ENCODE measurements at regions not wholly inside any gene's neighbourhood (a gene's known extent, or its start where the extent isn't known, plus 50 kb on each side); places are given as distances from the start of the nearest gene placed in this dataset.

GRCh38 chr11:115627071-115627470, 122.9 kb upstream of the CADM1 start:
- no peak overlapping the region for H3K27ac ChIP-seq
- intact Hi-C loops (cut with DNase I) = no loop called here
- H3K36me3 ChIP-seq = no peaks in the 10 kb centered on the region
- TF ChIP-seq POLR2AphosphoS5 (IDR thresholded peaks at IDR 0.05) (no peak), CTCF (IDR thresholded peaks at IDR 0.05) (no peak), EP300 (IDR thresholded peaks at IDR 0.05) (no peak), POLR2A (IDR thresholded peaks at IDR 0.05) (no peak)
- no peak overlapping the region for H3K4me3 ChIP-seq
- no peaks in the 10 kb centered on the region for H3K9me3 ChIP-seq
- 87 to 89% methylated on average over 3 of the region's 3 CpGs for WGBS, 2 donors
- peaks cover 0 to 16% (median 14%) of the 10 kb centered on the region in 4 donors for H3K4me1 ChIP-seq
- DNase-seq = no peak
- H3K27me3 ChIP-seq = no peaks in the 10 kb centered on the region

GRCh38 chr11:115626414-115626813, 122.2 kb upstream of the CADM1 start:
- TF ChIP-seq EP300 (IDR thresholded peaks at IDR 0.05) (no peak), CTCF (IDR thresholded peaks at IDR 0.05) (no peak), POLR2A (IDR thresholded peaks at IDR 0.05) (no peak), POLR2AphosphoS5 (IDR thresholded peaks at IDR 0.05) (no peak)
- H3K9me3 ChIP-seq = no peaks in the 10 kb centered on the region
- WGBS, 2 donors = 71 to 78% methylated on average over 2 of the region's 2 CpGs
- no peak for DNase-seq
- H3K27me3 ChIP-seq = no peaks in the 10 kb centered on the region
- no peak overlapping the region for H3K27ac ChIP-seq
- intact Hi-C loops (cut with DNase I) = no loop called here
- H3K4me1 ChIP-seq = peaks cover 0 to 20% (median 15%) of the 10 kb centered on the region in 4 donors
- no peaks in the 10 kb centered on the region for H3K36me3 ChIP-seq
- H3K4me3 ChIP-seq = no peak overlapping the region

GRCh38 chr11:115625502-115625901, 121.3 kb upstream of the CADM1 start:
- peaks cover 0 to 20% (median 15%) of the 10 kb centered on the region in 4 donors for H3K4me1 ChIP-seq

GRCh38 chr11:115624065-115624464, 119.8 kb upstream of the CADM1 start:
- Histone ChIP-seq H3K4me1 (peaks cover 0 to 20% (median 15%) of the 10 kb centered on the region in 4 donors), H3K27me3 (no peaks in the 10 kb centered on the region), H3K9me3 (no peaks in the 10 kb centered on the region), H3K27ac (no peak overlapping the region), H3K4me3 (no peak overlapping the region), H3K36me3 (no peaks in the 10 kb centered on the region)
- DNase-seq = no peak
- intact Hi-C loops (cut with DNase I) = loop anchor here (5.0 kb wide), 1 partner anchor 138 kb away; no protein-coding TSS in a partner anchor
- TF ChIP-seq POLR2AphosphoS5 (IDR thresholded peaks at IDR 0.05) = no peak
- no peak for TF ChIP-seq EP300 (IDR thresholded peaks at IDR 0.05)
- no peak for TF ChIP-seq CTCF (IDR thresholded peaks at IDR 0.05)
- TF ChIP-seq POLR2A (IDR thresholded peaks at IDR 0.05) = no peak
- 89 to 94% methylated on average over 7 of the region's 7 CpGs for WGBS, 2 donors

More at GRCh38 chr11:115625502-115625901, 121.3 kb upstream of the CADM1 start:
- Histone ChIP-seq H3K27ac (no peak overlapping the region), H3K27me3 (no peaks in the 10 kb centered on the region), H3K36me3 (no peaks in the 10 kb centered on the region), H3K4me3 (no peak overlapping the region), H3K9me3 (no peaks in the 10 kb centered on the region)
- TF ChIP-seq POLR2AphosphoS5 (IDR thresholded peaks at IDR 0.05) (no peak), POLR2A (IDR thresholded peaks at IDR 0.05) (no peak), EP300 (IDR thresholded peaks at IDR 0.05) (no peak), CTCF (IDR thresholded peaks at IDR 0.05) (no peak)
- intact Hi-C loops (cut with DNase I) = no loop called here
- WGBS, 2 donors = 76 to 80% methylated on average over 5 of the region's 5 CpGs
- DNase-seq = no peak

GRCh38 chr11:115623021-115623451, 118.8 kb upstream of the CADM1 start:
- Histone ChIP-seq H3K36me3 (no peaks in the 10 kb centered on the region), H3K27ac (peak overlapping the region in 3 of 4 donors; percentile 63 to 76 (median 70)), H3K4me1 (peaks cover 0 to 20% (median 15%) of the 10 kb centered on the region in 4 donors), H3K9me3 (no peaks in the 10 kb centered on the region), H3K27me3 (no peaks in the 10 kb centered on the region), H3K4me3 (no peak overlapping the region)
- intact Hi-C loops (cut with DNase I) = loop anchor here (5.0 kb wide), 1 partner anchor 139 kb away; no protein-coding TSS in a partner anchor
- WGBS, 2 donors = 59 to 74% methylated on average over 9 of the region's 9 CpGs
- peak in 2 of 4 donors; percentile 20 to 89 for TF ChIP-seq EP300 (IDR thresholded peaks at IDR 0.05)
- TF ChIP-seq CTCF (IDR thresholded peaks at IDR 0.05) = no peak
- TF ChIP-seq POLR2AphosphoS5 (IDR thresholded peaks at IDR 0.05) = peak in 3 of 4 donors; percentile 16 to 86 (median 57)
- TF ChIP-seq POLR2A (IDR thresholded peaks at IDR 0.05) = no peak
- peak; percentile 89 for DNase-seq
